ENCODE measurements at regions not wholly inside any gene's neighbourhood (a gene's known extent, or its start where the extent isn't known, plus 50 kb on each side); places are given as distances from the start of the nearest gene placed in this dataset.

DNA sequence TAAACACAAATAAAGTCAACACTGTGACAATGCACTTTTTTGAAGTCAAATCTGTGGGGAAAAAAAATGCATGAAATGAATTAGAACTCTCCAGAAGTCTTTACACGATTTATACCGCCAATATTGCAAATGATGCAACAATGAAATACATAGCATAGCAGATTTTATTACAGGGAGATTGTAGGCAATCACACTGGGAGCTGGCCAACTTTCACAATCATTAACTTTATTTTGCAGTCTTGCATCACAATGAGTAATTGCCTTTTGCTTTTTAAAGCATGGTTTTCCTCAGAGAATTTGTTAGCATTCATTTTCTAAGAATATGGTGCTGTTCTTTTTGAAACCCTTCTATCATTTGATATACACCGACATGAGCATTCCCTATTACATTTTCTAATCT lies 366.4 kb upstream of the FSIP2 start:
- no peak overlapping the region for H2AFZ ChIP-seq (ENCODE audit: low read depth)
- no peak overlapping the region for H3K4me2 ChIP-seq
- H3K36me3 ChIP-seq (ENCODE audit: insufficient read depth) = no peaks in the 10 kb centered on the region
- H3K27ac ChIP-seq = no peak overlapping the region
- H4K20me1 ChIP-seq (ENCODE audit: insufficient read depth) = no peaks in the 10 kb centered on the region
- no peak for TF ChIP-seq CTCF (conservative IDR thresholded peaks at IDR 0.05; ENCODE audit: low read depth, low read length)
- no peaks in the 10 kb centered on the region for H3K79me2 ChIP-seq (ENCODE audit: insufficient read depth, low read depth)
- H3K27me3 ChIP-seq (ENCODE audit: insufficient read depth, low read depth) = no peaks in the 10 kb centered on the region
- H3K4me3 ChIP-seq (IDR thresholded peaks at IDR 0.05; ENCODE audit: insufficient read depth, low read depth, low read length) = no peak overlapping the region
- H3K9ac ChIP-seq = no peak overlapping the region
- no peaks in the 10 kb centered on the region for H3K4me1 ChIP-seq (ENCODE audit: low read depth, poor library complexity, severe bottlenecking)

GRCh38 chr2:185373229-185373628 lies 365.4 kb upstream of the FSIP2 start:
- Histone ChIP-seq H3K9ac (no peak overlapping the region), H3K79me2 (ENCODE audit: insufficient read depth, low read depth) (no peaks in the 10 kb centered on the region), H3K27ac (no peak overlapping the region), H2AFZ (ENCODE audit: low read depth) (no peak overlapping the region), H3K4me3 (IDR thresholded peaks at IDR 0.05; ENCODE audit: insufficient read depth, low read depth, low read length) (no peak overlapping the region), H3K36me3 (ENCODE audit: insufficient read depth) (no peaks in the 10 kb centered on the region), H3K27me3 (ENCODE audit: insufficient read depth, low read depth) (no peaks in the 10 kb centered on the region), H4K20me1 (ENCODE audit: insufficient read depth) (no peaks in the 10 kb centered on the region), H3K4me1 (ENCODE audit: low read depth, poor library complexity, severe bottlenecking) (no peaks in the 10 kb centered on the region), H3K4me2 (no peak overlapping the region)
- no peak for TF ChIP-seq CTCF (conservative IDR thresholded peaks at IDR 0.05; ENCODE audit: low read depth, low read length)

DNA sequence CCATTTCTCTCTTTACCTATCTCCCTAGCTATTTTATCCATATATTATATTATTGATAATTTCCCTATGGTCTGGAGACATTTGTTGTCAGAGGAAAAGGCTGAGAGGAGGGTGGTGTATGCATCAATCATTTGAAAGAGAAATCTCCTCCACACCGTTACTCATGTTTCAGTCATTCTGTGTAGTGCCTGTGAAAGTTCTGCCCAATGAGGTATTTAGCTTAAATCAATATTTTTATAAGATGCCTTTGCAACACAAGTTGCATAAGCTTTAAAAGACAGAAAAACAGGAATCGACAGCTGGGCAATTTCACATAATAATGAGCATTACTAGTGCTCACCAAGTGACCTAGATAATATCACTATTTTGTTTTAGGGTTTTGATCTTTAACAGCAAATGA lies 363.7 kb upstream of the FSIP2 start:
- Histone ChIP-seq H3K4me1 (ENCODE audit: low read depth, poor library complexity, severe bottlenecking) (no peaks in the 10 kb centered on the region), H3K27ac (no peak overlapping the region), H3K27me3 (ENCODE audit: insufficient read depth, low read depth) (no peaks in the 10 kb centered on the region), H2AFZ (ENCODE audit: low read depth) (no peak overlapping the region), H3K9ac (no peak overlapping the region), H3K4me2 (no peak overlapping the region), H4K20me1 (ENCODE audit: insufficient read depth) (no peaks in the 10 kb centered on the region), H3K79me2 (ENCODE audit: insufficient read depth, low read depth) (no peaks in the 10 kb centered on the region), H3K36me3 (ENCODE audit: insufficient read depth) (no peaks in the 10 kb centered on the region), H3K4me3 (IDR thresholded peaks at IDR 0.05; ENCODE audit: insufficient read depth, low read depth, low read length) (no peak overlapping the region)
- no peak for TF ChIP-seq CTCF (conservative IDR thresholded peaks at IDR 0.05; ENCODE audit: low read depth, low read length)

DNA sequence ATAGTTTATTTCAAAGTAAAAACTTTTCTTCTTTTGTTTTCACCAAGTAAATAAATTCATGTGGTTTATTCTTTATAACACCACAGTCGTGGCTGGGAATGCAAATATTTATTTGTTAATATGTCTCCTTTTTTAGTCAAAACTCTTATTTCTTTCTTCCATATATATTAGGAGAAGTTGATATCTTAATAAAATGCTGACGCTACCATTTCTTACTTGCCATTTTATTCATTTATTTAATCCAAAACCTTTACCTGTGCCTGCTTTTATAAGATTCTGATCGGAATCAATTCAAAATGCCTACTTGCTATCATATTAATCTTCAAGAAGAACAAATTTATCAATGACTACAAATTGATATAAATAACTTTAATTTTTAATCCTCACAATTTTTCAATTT lies 362.9 kb upstream of the FSIP2 start:
- Histone ChIP-seq H3K4me3 (IDR thresholded peaks at IDR 0.05; ENCODE audit: insufficient read depth, low read depth, low read length) (no peak overlapping the region), H3K27me3 (ENCODE audit: insufficient read depth, low read depth) (no peaks in the 10 kb centered on the region), H3K27ac (no peak overlapping the region), H3K36me3 (ENCODE audit: insufficient read depth) (no peaks in the 10 kb centered on the region), H3K9ac (no peak overlapping the region), H3K79me2 (ENCODE audit: insufficient read depth, low read depth) (no peaks in the 10 kb centered on the region), H2AFZ (ENCODE audit: low read depth) (no peak overlapping the region), H3K4me2 (no peak overlapping the region), H4K20me1 (ENCODE audit: insufficient read depth) (no peaks in the 10 kb centered on the region), H3K4me1 (ENCODE audit: low read depth, poor library complexity, severe bottlenecking) (no peaks in the 10 kb centered on the region)
- TF ChIP-seq CTCF (conservative IDR thresholded peaks at IDR 0.05; ENCODE audit: low read depth, low read length) = no peak

DNA sequence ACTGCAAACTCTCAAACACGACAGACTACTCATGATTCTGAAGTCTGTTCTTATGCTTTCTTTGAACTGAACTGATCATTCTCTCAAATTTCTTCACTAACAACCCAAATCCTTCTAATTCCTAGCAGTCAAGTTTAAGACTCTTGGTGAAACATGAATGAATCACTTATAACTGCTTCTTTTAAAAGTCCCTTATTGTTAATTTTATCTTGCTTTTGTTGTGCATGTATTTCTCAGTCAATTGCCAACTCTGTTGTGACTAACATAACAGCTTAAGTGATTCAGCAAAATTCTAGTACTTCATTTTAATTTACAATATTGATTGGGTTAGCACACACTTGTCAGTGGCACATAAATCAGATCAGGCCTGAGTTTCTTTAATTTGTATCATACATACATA lies 357.0 kb upstream of the FSIP2 start:
- no peak for TF ChIP-seq CTCF (conservative IDR thresholded peaks at IDR 0.05; ENCODE audit: low read depth, low read length)
- no peak overlapping the region for H3K4me3 ChIP-seq (IDR thresholded peaks at IDR 0.05; ENCODE audit: insufficient read depth, low read depth, low read length)
- H3K79me2 ChIP-seq (ENCODE audit: insufficient read depth, low read depth) = no peaks in the 10 kb centered on the region
- no peaks in the 10 kb centered on the region for H3K36me3 ChIP-seq (ENCODE audit: insufficient read depth)
- H4K20me1 ChIP-seq (ENCODE audit: insufficient read depth) = no peaks in the 10 kb centered on the region
- no peaks in the 10 kb centered on the region for H3K27me3 ChIP-seq (ENCODE audit: insufficient read depth, low read depth)
- no peaks in the 10 kb centered on the region for H3K4me1 ChIP-seq (ENCODE audit: low read depth, poor library complexity, severe bottlenecking)
- H3K9ac ChIP-seq = no peak overlapping the region
- H2AFZ ChIP-seq (ENCODE audit: low read depth) = no peak overlapping the region
- H3K4me2 ChIP-seq = no peak overlapping the region
- H3K27ac ChIP-seq = no peak overlapping the region

All from KMS-11 (cell line).